ENCODE measurements at regions not wholly inside any gene's neighbourhood (a gene's known extent, or its start where the extent isn't known, plus 50 kb on each side); places are given as distances from the start of the nearest gene placed in this dataset.

DNA sequence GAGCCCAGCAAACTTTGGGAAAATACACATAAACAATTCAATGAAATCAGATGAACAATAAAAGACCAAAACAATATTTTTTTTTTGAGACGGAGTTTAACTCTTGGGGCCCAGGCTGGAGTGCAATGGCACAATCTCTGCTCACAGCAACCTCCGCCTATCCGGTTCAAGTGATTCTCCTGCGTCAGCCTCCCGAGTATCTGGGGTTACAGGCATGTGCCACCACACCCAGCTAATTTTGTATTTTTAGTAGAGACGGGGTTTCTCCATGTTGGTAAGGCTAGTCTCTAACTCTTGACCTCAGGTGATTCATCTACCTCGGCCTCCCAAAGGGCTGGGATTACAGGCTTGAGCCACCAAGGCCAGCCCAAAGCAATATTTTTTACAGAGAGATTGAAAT, 1588.5 kb downstream of the BRINP3 start:
- TF ChIP-seq CTCF (IDR thresholded peaks at IDR 0.05) (no peak), POLR2A (IDR thresholded peaks at IDR 0.05) (no peak)
